ENCODE measurements at regions not wholly inside any gene's neighbourhood (a gene's known extent, or its start where the extent isn't known, plus 50 kb on each side); places are given as distances from the start of the nearest gene placed in this dataset.

GRCh38 chr7:123351516-123352505 is 152.0 kb upstream of the SLC13A1 start:
- TF ChIP-seq, protein P1, sequence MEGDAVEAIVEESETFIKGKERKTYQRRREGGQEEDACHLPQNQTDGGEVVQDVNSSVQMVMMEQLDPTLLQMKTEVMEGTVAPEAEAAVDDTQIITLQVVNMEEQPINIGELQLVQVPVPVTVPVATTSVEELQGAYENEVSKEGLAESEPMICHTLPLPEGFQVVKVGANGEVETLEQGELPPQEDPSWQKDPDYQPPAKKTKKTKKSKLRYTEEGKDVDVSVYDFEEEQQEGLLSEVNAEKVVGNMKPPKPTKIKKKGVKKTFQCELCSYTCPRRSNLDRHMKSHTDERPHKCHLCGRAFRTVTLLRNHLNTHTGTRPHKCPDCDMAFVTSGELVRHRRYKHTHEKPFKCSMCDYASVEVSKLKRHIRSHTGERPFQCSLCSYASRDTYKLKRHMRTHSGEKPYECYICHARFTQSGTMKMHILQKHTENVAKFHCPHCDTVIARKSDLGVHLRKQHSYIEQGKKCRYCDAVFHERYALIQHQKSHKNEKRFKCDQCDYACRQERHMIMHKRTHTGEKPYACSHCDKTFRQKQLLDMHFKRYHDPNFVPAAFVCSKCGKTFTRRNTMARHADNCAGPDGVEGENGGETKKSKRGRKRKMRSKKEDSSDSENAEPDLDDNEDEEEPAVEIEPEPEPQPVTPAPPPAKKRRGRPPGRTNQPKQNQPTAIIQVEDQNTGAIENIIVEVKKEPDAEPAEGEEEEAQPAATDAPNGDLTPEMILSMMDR (conservative IDR thresholded peaks at IDR 0.05 in 1 of 2, IDR thresholded peaks at IDR 0.05 in 1 of 2; ENCODE audit: low read depth in 1 of 2, low read length in 2 of 2) = no peak
- TF ChIP-seq EZH2 (IDR thresholded peaks at IDR 0.05; ENCODE audit: low read length, missing control alignments) = no peak

All from fibroblast of lung (primary cell).